ENCODE measurements at regions not wholly inside any gene's neighbourhood (a gene's known extent, or its start where the extent isn't known, plus 50 kb on each side); places are given as distances from the start of the nearest gene placed in this dataset.

- POLR2A ChIA-PET = no interaction called here
Measured at GRCh38 chr2:31736695-31737454, 156.1 kb upstream of the SRD5A2 start.

DNA sequence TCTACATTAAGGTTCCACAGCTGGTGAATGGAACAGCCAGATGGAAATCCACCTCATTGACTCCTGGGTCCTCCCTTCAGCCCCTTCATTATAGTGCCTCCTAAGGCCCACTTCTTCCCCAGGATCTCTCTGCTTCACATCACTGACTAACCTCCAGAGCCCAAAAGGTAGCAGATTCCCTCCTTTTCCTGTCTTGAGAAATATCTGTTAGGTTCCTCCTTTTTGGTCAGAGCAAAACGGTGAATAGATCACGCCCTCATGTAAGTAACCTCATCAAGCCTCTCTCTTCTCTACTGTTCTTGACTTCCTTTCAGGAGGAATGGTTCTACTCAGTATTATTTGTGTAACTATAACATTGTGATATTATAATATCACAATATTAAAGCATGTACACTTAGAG, 155.0 kb upstream of the SRD5A2 start:
- H3K27me3 ChIP-seq (replicated peaks in 2 of 5; ENCODE audit: control insufficient read depth in 4 of 5, insufficient read depth in 5 of 5, low read length in 4 of 5) = no peaks in the 10 kb centered on the region
- no peak for DNase-seq
- peaks cover 0 to 2% (median 0%) of the 10 kb centered on the region in 5 experiments for H3K9me3 ChIP-seq (ENCODE audit: control extremely low read depth in 1 of 5, control insufficient read depth in 4 of 5, insufficient read depth in 2 of 5, low read depth in 1 of 5, low read length in 4 of 5)
- WGBS (ENCODE audit: insufficient coverage) = no CpG with 5 or more reads among the region's 2 CpGs
- H3K4me3 ChIP-seq (ENCODE audit: control insufficient read depth in 1 of 7, extremely low read depth in 1 of 7, insufficient read depth in 4 of 7, low read depth in 2 of 7, low read length in 6 of 7) = no peak overlapping the region
- ChIA-PET POLR2A (no interaction called here), CTCF (no interaction called here)
- H3K4me1 ChIP-seq (ENCODE audit: control extremely low read depth in 1 of 4, control insufficient read depth in 4 of 4, insufficient read depth in 4 of 4, low read length in 3 of 4) = no peaks in the 10 kb centered on the region
- H3K27ac ChIP-seq (ENCODE audit: insufficient read depth in 1 of 2, low read depth in 1 of 2, low read length in 2 of 2, poor library complexity in 1 of 2, severe bottlenecking in 2 of 2) = no peak overlapping the region
- no peaks in the 10 kb centered on the region for H3K36me3 ChIP-seq (ENCODE audit: control insufficient read depth in 4 of 4, insufficient read depth in 4 of 4, low read length in 3 of 4)

More at GRCh38 chr2:31736695-31737454, 156.1 kb upstream of the SRD5A2 start:
- H3K27me3 ChIP-seq (replicated peaks in 2 of 5; ENCODE audit: control insufficient read depth in 4 of 5, insufficient read depth in 5 of 5, low read length in 4 of 5) = no peaks in the 10 kb centered on the region
- no peak overlapping the region for H3K4me3 ChIP-seq (ENCODE audit: control insufficient read depth in 1 of 7, extremely low read depth in 1 of 7, insufficient read depth in 4 of 7, low read depth in 2 of 7, low read length in 6 of 7)
- no peaks in the 10 kb centered on the region for H3K4me1 ChIP-seq (ENCODE audit: control extremely low read depth in 1 of 4, control insufficient read depth in 4 of 4, insufficient read depth in 4 of 4, low read length in 3 of 4)
- DNase-seq = no peak
- no peak overlapping the region for H3K27ac ChIP-seq (ENCODE audit: insufficient read depth in 1 of 2, low read depth in 1 of 2, low read length in 2 of 2, poor library complexity in 1 of 2, severe bottlenecking in 2 of 2)
- H3K36me3 ChIP-seq (ENCODE audit: control insufficient read depth in 4 of 4, insufficient read depth in 4 of 4, low read length in 3 of 4) = no peaks in the 10 kb centered on the region
- H3K9me3 ChIP-seq (ENCODE audit: control extremely low read depth in 1 of 5, control insufficient read depth in 4 of 5, insufficient read depth in 2 of 5, low read depth in 1 of 5, low read length in 4 of 5) = peaks cover 0 to 1% (median 0%) of the 10 kb centered on the region in 5 experiments
- 81% methylated on average over 6 of the region's 6 CpGs for WGBS (ENCODE audit: insufficient coverage)
- CTCF ChIA-PET = no interaction called here

DNA sequence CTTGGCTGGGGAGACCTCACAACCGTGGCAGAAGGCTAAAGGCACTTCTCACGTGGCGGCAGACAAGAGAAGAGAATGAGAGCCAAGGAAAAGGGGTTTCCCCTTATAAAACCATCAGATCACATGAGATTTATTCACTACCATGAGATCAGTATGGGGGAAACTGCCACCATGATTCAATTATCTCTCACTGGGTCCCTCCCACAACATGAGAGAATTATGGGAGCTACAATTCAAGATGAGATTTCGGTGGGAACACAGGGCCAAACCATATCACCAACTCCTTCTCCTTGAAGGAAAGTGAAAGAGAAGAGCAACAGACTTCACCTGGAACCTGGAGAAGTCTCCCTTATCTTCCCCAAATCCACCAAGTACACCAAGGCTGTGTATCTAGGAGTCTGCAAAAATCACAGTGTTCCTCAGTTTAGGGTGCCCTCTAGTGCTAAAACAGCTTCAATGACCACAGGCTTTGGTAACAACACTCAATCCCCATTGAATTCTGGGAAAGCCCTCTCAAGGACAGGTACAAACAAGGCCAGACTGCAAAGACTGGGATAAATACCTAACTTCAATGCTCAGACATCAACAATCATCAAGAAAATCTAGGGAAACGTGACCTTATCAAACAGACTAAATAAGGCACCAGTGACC, 148.8 kb upstream of the SRD5A2 start:
- no peak overlapping the region for H3K4me3 ChIP-seq (ENCODE audit: control insufficient read depth in 1 of 7, extremely low read depth in 1 of 7, insufficient read depth in 4 of 7, low read depth in 2 of 7, low read length in 6 of 7)
- CTCF ChIA-PET = no interaction called here

DNA sequence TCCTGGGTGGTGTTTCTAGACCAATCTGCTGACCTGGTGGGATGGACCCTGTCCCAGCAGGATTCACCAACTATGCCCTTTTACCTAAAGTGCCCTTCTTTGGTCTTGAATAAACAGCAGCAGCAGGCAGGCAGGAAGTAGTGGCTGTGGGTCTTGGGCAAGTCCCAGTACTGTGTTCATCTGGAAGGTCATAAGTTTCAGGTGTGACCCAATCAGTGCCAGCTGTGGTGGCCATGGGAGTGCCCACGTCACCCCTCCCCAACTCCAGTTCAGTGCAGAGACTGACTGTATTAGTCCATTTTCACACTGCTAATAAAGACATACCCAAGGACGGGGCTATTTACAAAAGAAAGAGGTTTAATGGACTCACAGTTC, 148.3 kb upstream of the SRD5A2 start:
- Histone ChIP-seq H3K36me3 (ENCODE audit: control insufficient read depth in 4 of 4, insufficient read depth in 4 of 4, low read length in 3 of 4) (no peaks in the 10 kb centered on the region), H3K9me3 (ENCODE audit: control extremely low read depth in 1 of 5, control insufficient read depth in 4 of 5, insufficient read depth in 2 of 5, low read depth in 1 of 5, low read length in 4 of 5) (peaks cover 0 to 5% (median 0%) of the 10 kb centered on the region in 5 experiments), H3K27ac (ENCODE audit: insufficient read depth in 1 of 2, low read depth in 1 of 2, low read length in 2 of 2, poor library complexity in 1 of 2, severe bottlenecking in 2 of 2) (no peak overlapping the region), H3K4me1 (ENCODE audit: control extremely low read depth in 1 of 4, control insufficient read depth in 4 of 4, insufficient read depth in 4 of 4, low read length in 3 of 4) (no peaks in the 10 kb centered on the region), H3K27me3 (replicated peaks in 2 of 5; ENCODE audit: control insufficient read depth in 4 of 5, insufficient read depth in 5 of 5, low read length in 4 of 5) (no peaks in the 10 kb centered on the region), H3K4me3 (ENCODE audit: control insufficient read depth in 1 of 7, extremely low read depth in 1 of 7, insufficient read depth in 4 of 7, low read depth in 2 of 7, low read length in 6 of 7) (no peak overlapping the region)
- no CpG with 5 or more reads among the region's 2 CpGs for WGBS (ENCODE audit: insufficient coverage)
- CTCF ChIA-PET = no interaction called here
- DNase-seq = no peak
- POLR2A ChIA-PET = no interaction called here

More for the DNA sequence above, 148.8 kb upstream of the SRD5A2 start:
- H3K9me3 ChIP-seq (ENCODE audit: control extremely low read depth in 1 of 5, control insufficient read depth in 4 of 5, insufficient read depth in 2 of 5, low read depth in 1 of 5, low read length in 4 of 5) = peaks cover 0 to 5% (median 0%) of the 10 kb centered on the region in 5 experiments
- H3K4me1 ChIP-seq (ENCODE audit: control extremely low read depth in 1 of 4, control insufficient read depth in 4 of 4, insufficient read depth in 4 of 4, low read length in 3 of 4) = no peaks in the 10 kb centered on the region
- 90% methylated on average over 3 of the region's 5 CpGs for WGBS (ENCODE audit: insufficient coverage)
- no peak for DNase-seq
- no peak overlapping the region for H3K27ac ChIP-seq (ENCODE audit: insufficient read depth in 1 of 2, low read depth in 1 of 2, low read length in 2 of 2, poor library complexity in 1 of 2, severe bottlenecking in 2 of 2)
- H3K36me3 ChIP-seq (ENCODE audit: control insufficient read depth in 4 of 4, insufficient read depth in 4 of 4, low read length in 3 of 4) = no peaks in the 10 kb centered on the region
- POLR2A ChIA-PET = no interaction called here
- H3K27me3 ChIP-seq (replicated peaks in 2 of 5; ENCODE audit: control insufficient read depth in 4 of 5, insufficient read depth in 5 of 5, low read length in 4 of 5) = no peaks in the 10 kb centered on the region

- ChIA-PET POLR2A (no interaction called here), CTCF (no interaction called here)
- 100% methylated on average over 2 of the region's 2 CpGs for WGBS (ENCODE audit: insufficient coverage)
Measured at GRCh38 chr2:31728406-31729064, 147.8 kb upstream of the SRD5A2 start.

GRCh38 chr2:31726457-31726856, 145.7 kb upstream of the SRD5A2 start:
- POLR2A ChIA-PET = no interaction called here
- 100% methylated on average over 1 of the region's 2 CpGs for WGBS (ENCODE audit: insufficient coverage)
- DNase-seq = no peak
- Histone ChIP-seq H3K4me1 (ENCODE audit: control extremely low read depth in 1 of 4, control insufficient read depth in 4 of 4, insufficient read depth in 4 of 4, low read length in 3 of 4) (no peaks in the 10 kb centered on the region), H3K27ac (ENCODE audit: insufficient read depth in 1 of 2, low read depth in 1 of 2, low read length in 2 of 2, poor library complexity in 1 of 2, severe bottlenecking in 2 of 2) (no peak overlapping the region), H3K27me3 (replicated peaks in 2 of 5; ENCODE audit: control insufficient read depth in 4 of 5, insufficient read depth in 5 of 5, low read length in 4 of 5) (no peaks in the 10 kb centered on the region), H3K9me3 (ENCODE audit: control extremely low read depth in 1 of 5, control insufficient read depth in 4 of 5, insufficient read depth in 2 of 5, low read depth in 1 of 5, low read length in 4 of 5) (peaks cover 0 to 6% (median 0%) of the 10 kb centered on the region in 5 experiments), H3K36me3 (ENCODE audit: control insufficient read depth in 4 of 4, insufficient read depth in 4 of 4, low read length in 3 of 4) (no peaks in the 10 kb centered on the region), H3K4me3 (ENCODE audit: control insufficient read depth in 1 of 7, extremely low read depth in 1 of 7, insufficient read depth in 4 of 7, low read depth in 2 of 7, low read length in 6 of 7) (no peak overlapping the region)
- CTCF ChIA-PET = no interaction called here

More at GRCh38 chr2:31728406-31729064, 147.8 kb upstream of the SRD5A2 start:
- no peaks in the 10 kb centered on the region for H3K36me3 ChIP-seq (ENCODE audit: control insufficient read depth in 4 of 4, insufficient read depth in 4 of 4, low read length in 3 of 4)
- H3K9me3 ChIP-seq (ENCODE audit: control extremely low read depth in 1 of 5, control insufficient read depth in 4 of 5, insufficient read depth in 2 of 5, low read depth in 1 of 5, low read length in 4 of 5) = peaks cover 0 to 5% (median 0%) of the 10 kb centered on the region in 5 experiments
- no peak for DNase-seq
- H3K27me3 ChIP-seq (replicated peaks in 2 of 5; ENCODE audit: control insufficient read depth in 4 of 5, insufficient read depth in 5 of 5, low read length in 4 of 5) = no peaks in the 10 kb centered on the region
- H3K4me1 ChIP-seq (ENCODE audit: control extremely low read depth in 1 of 4, control insufficient read depth in 4 of 4, insufficient read depth in 4 of 4, low read length in 3 of 4) = no peaks in the 10 kb centered on the region
- no peak overlapping the region for H3K27ac ChIP-seq (ENCODE audit: insufficient read depth in 1 of 2, low read depth in 1 of 2, low read length in 2 of 2, poor library complexity in 1 of 2, severe bottlenecking in 2 of 2)
- H3K4me3 ChIP-seq (ENCODE audit: control insufficient read depth in 1 of 7, extremely low read depth in 1 of 7, insufficient read depth in 4 of 7, low read depth in 2 of 7, low read length in 6 of 7) = no peak overlapping the region

DNA sequence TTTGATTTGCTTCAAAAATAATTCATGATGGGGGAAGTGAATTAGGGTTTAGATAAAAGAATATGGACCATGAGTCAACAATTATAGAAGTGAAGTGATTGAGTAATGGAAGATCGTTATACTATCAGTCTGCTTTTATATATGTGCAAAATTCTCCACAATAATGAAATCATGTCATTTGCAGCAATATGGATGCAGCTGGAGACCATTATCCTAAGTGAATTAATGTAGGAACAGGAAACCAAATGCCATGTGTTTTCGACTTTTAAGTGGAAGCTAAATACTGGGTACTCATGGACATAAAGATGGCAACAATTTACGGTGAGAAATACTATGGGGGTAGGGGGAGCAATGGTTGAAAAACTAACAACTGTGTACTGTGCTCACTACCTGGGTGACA, 144.7 kb upstream of the SRD5A2 start:
- H3K27ac ChIP-seq (ENCODE audit: insufficient read depth in 1 of 2, low read depth in 1 of 2, low read length in 2 of 2, poor library complexity in 1 of 2, severe bottlenecking in 2 of 2) = no peak overlapping the region
- ChIA-PET POLR2A (no interaction called here), CTCF (no interaction called here)
- no peaks in the 10 kb centered on the region for H3K36me3 ChIP-seq (ENCODE audit: control insufficient read depth in 4 of 4, insufficient read depth in 4 of 4, low read length in 3 of 4)
- no peak for DNase-seq
- H3K9me3 ChIP-seq (ENCODE audit: control extremely low read depth in 1 of 5, control insufficient read depth in 4 of 5, insufficient read depth in 2 of 5, low read depth in 1 of 5, low read length in 4 of 5) = peaks cover 0 to 6% (median 0%) of the 10 kb centered on the region in 5 experiments
- H3K27me3 ChIP-seq (replicated peaks in 2 of 5; ENCODE audit: control insufficient read depth in 4 of 5, insufficient read depth in 5 of 5, low read length in 4 of 5) = no peaks in the 10 kb centered on the region
- no peak overlapping the region for H3K4me3 ChIP-seq (ENCODE audit: control insufficient read depth in 1 of 7, extremely low read depth in 1 of 7, insufficient read depth in 4 of 7, low read depth in 2 of 7, low read length in 6 of 7)
- H3K4me1 ChIP-seq (ENCODE audit: control extremely low read depth in 1 of 4, control insufficient read depth in 4 of 4, insufficient read depth in 4 of 4, low read length in 3 of 4) = no peaks in the 10 kb centered on the region
- WGBS (ENCODE audit: insufficient coverage) = 91% methylated on average over 2 of the region's 3 CpGs

Data from common myeloid progenitor, CD34-positive (primary cell).